MM.1S (cell line): ENCODE measurements at regions not wholly inside any gene's neighbourhood (a gene's known extent, or its start where the extent isn't known, plus 50 kb on each side); places are given as distances from the start of the nearest gene placed in this dataset.

Source experiments
- DNase-seq: peaks from one replicate; pipeline ENCODE4 v3.0.0-alpha.2; 2015
- H2AFZ ChIP-seq: fragments of 300-600 bp; sonication (generic); 2 replicates; pipeline ENCODE4 v1.6.0; 2016; ENCODE audit warnings: antibody characterized with exemption, low read length
- H3F3A ChIP-seq: fragments of 300-600 bp; sonication (generic); 2 replicates; pipeline ENCODE4 v1.6.1; 2016; ENCODE audit warnings: mild to moderate bottlenecking, antibody characterized with exemption, low read length, moderate library complexity, mixed read lengths; ENCODE audit not compliant: insufficient read depth
- H3K27ac ChIP-seq: fragments of 300-600 bp; sonication (generic); 2 replicates; pipeline ENCODE4 v1.5.1; 2016; ENCODE audit warnings: mild to moderate bottlenecking, low read length
- H3K27me3 ChIP-seq: fragments of 300-600 bp; sonication (generic); replicated peaks from 2 replicates; pipeline ENCODE4 v1.6.0; 2016; ENCODE audit warnings: low read length; ENCODE audit not compliant: insufficient read depth
- H3K36me3 ChIP-seq: fragments of 300-600 bp; sonication (generic); replicated peaks from 2 replicates; pipeline ENCODE4 v1.6.1; 2016; ENCODE audit warnings: mild to moderate bottlenecking, low read length, mixed read lengths; ENCODE audit not compliant: insufficient read depth
- H3K4me1 ChIP-seq: fragments of 300-600 bp; sonication (generic); 2 replicates; pipeline ENCODE4 v1.6.1; 2016; ENCODE audit warnings: low read length, mixed read lengths
- H3K4me2 ChIP-seq: fragments of 300-600 bp; sonication (generic); 2 replicates; pipeline ENCODE4 v1.6.0; 2016; ENCODE audit warnings: low read depth, low read length
- H3K4me3 ChIP-seq: fragments of 300-600 bp; sonication (generic); 2 replicates; pipeline ENCODE4 v1.5.1; 2016; ENCODE audit warnings: low read length, mixed read lengths
- H3K79me2 ChIP-seq: fragments of 300-600 bp; sonication (generic); 2 replicates; pipeline ENCODE4 v1.6.1; 2016; ENCODE audit warnings: mixed run types, low read length, mixed read lengths
- H3K9ac ChIP-seq: fragments of 300-600 bp; sonication (generic); 2 replicates; pipeline ENCODE4 v1.6.1; 2016; ENCODE audit warnings: low read length, mixed read lengths
- H3K9me2 ChIP-seq: fragments of 300-600 bp; sonication (generic); replicated peaks from 2 replicates; pipeline ENCODE4 v1.6.1; 2016; ENCODE audit warnings: mild to moderate bottlenecking, low read length, mixed read lengths; ENCODE audit not compliant: insufficient read depth
- H3K9me3 ChIP-seq: fragments of 300-600 bp; sonication (generic); replicated peaks from 2 replicates; pipeline ENCODE4 v1.6.1; 2016; ENCODE audit warnings: mild to moderate bottlenecking, low read length, mixed read lengths; ENCODE audit not compliant: insufficient read depth
- H4K20me1 ChIP-seq: fragments of 300-600 bp; sonication (generic); 2 replicates; pipeline ENCODE4 v1.6.1; 2016; ENCODE audit warnings: mild to moderate bottlenecking, low read length, moderate library complexity, mixed read lengths; ENCODE audit not compliant: insufficient read depth
- CTCF ChIP-seq: fragments of 300-600 bp; sonication (generic); IDR thresholded peaks from 2 replicates; pipeline ENCODE4 v1.5.1; 2016; ENCODE audit warnings: antibody characterized with exemption, low read length, mixed read lengths
- EZH2 ChIP-seq: fragments of 300-600 bp; sonication (generic); optimal IDR thresholded peaks from 2 replicates; pipeline ENCODE3; 2017; ENCODE audit warnings: low read depth, mild to moderate bottlenecking, antibody characterized with exemption, low read length, mixed read lengths
- EZH2phosphoT487 ChIP-seq: fragments of 300-600 bp; sonication (generic); IDR thresholded peaks from 2 replicates; pipeline ENCODE4 v1.6.1; 2018; ENCODE audit warnings: antibody characterized with exemption, low read length

GRCh38 chr2:21833767-21834166 lies 710.0 kb downstream of the TDRD15 start:
- no peak for TF ChIP-seq EZH2
- no peaks in the 10 kb centered on the region for H3F3A ChIP-seq
- H3K4me3 ChIP-seq, result no peak overlapping the region
- H4K20me1 ChIP-seq, result no peaks in the 10 kb centered on the region
- H3K4me2 ChIP-seq, result no peak overlapping the region
- no peaks in the 10 kb centered on the region for H3K9me3 ChIP-seq
- DNase-seq, result no peak
- no peaks in the 10 kb centered on the region for H3K36me3 ChIP-seq
- no peaks in the 10 kb centered on the region for H3K9me2 ChIP-seq
- H3K9ac ChIP-seq, result no peak overlapping the region
- no peaks in the 10 kb centered on the region for H3K27me3 ChIP-seq
- H3K79me2 ChIP-seq, result no peaks in the 10 kb centered on the region
- H2AFZ ChIP-seq, result no peak overlapping the region
- H3K27ac ChIP-seq, result no peak overlapping the region
- no peaks in the 10 kb centered on the region for H3K4me1 ChIP-seq

GRCh38 chr2:21836261-21836660 lies 712.5 kb downstream of the TDRD15 start:
- H4K20me1 ChIP-seq, result no peaks in the 10 kb centered on the region
- no peaks in the 10 kb centered on the region for H3K9me3 ChIP-seq
- no peaks in the 10 kb centered on the region for H3K27me3 ChIP-seq
- H3K4me2 ChIP-seq, result no peak overlapping the region
- H3K79me2 ChIP-seq, result no peaks in the 10 kb centered on the region
- H3F3A ChIP-seq, result no peaks in the 10 kb centered on the region
- H3K9ac ChIP-seq, result no peak overlapping the region
- no peak for TF ChIP-seq EZH2phosphoT487
- no peak for TF ChIP-seq CTCF
- TF ChIP-seq EZH2, result no peak
- DNase-seq, result no peak
- no peak overlapping the region for H3K4me3 ChIP-seq
- H2AFZ ChIP-seq, result no peak overlapping the region
- H3K27ac ChIP-seq, result no peak overlapping the region
- H3K9me2 ChIP-seq, result no peaks in the 10 kb centered on the region
- H3K4me1 ChIP-seq, result no peaks in the 10 kb centered on the region
- H3K36me3 ChIP-seq, result no peaks in the 10 kb centered on the region

- Histone ChIP-seq H3K36me3 (no peaks in the 10 kb centered on the region), H3K4me2 (no peak overlapping the region), H3K9me3 (no peaks in the 10 kb centered on the region), H3K4me1 (no peaks in the 10 kb centered on the region), H3F3A (no peaks in the 10 kb centered on the region), H3K27me3 (no peaks in the 10 kb centered on the region), H3K9me2 (no peaks in the 10 kb centered on the region), H4K20me1 (no peaks in the 10 kb centered on the region), H3K9ac (no peak overlapping the region), H3K4me3 (no peak overlapping the region), H3K79me2 (no peaks in the 10 kb centered on the region), H2AFZ (no peak overlapping the region), H3K27ac (no peak overlapping the region)
- DNase-seq, result no peak
- no peak for TF ChIP-seq EZH2
- TF ChIP-seq CTCF, result no peak
- TF ChIP-seq EZH2phosphoT487, result no peak
Measured at GRCh38 chr2:21836719-21837118, 713.0 kb downstream of the TDRD15 start.

GRCh38 chr2:21837168-21837960 lies 713.6 kb downstream of the TDRD15 start:
- Histone ChIP-seq H3K9me2 (no peaks in the 10 kb centered on the region), H3K4me3 (no peak overlapping the region), H4K20me1 (no peaks in the 10 kb centered on the region), H3K27me3 (no peaks in the 10 kb centered on the region), H3K27ac (no peak overlapping the region), H3K9ac (no peak overlapping the region), H3K79me2 (no peaks in the 10 kb centered on the region), H3K4me1 (no peaks in the 10 kb centered on the region), H2AFZ (no peak overlapping the region), H3K36me3 (no peaks in the 10 kb centered on the region), H3K4me2 (no peak overlapping the region), H3F3A (no peaks in the 10 kb centered on the region), H3K9me3 (no peaks in the 10 kb centered on the region)
- no peak for TF ChIP-seq CTCF
- TF ChIP-seq EZH2phosphoT487, result no peak
- no peak for TF ChIP-seq EZH2
- DNase-seq, result no peak
